B cell (primary cell): ENCODE measurements at regions not wholly inside any gene's neighbourhood (a gene's known extent, or its start where the extent isn't known, plus 50 kb on each side); places are given as distances from the start of the nearest gene placed in this dataset.

ENCODE experiments used
- ATAC-seq: fragments of 200-7000 bp; cut with Tn5 transposase; one replicate; pipeline ENCODE4 v1.10.0; 2021; ENCODE audit warnings: low read depth, mild to moderate bottlenecking, moderate number of reproducible peaks, moderate library complexity
- CTCF ChIA-PET: fragments of 350-600 bp; sonication (Branson Sonifier 250); formaldehyde crosslinking; loops from one replicate; lab custom pipeline; 2021; ENCODE audit warnings: antibody characterized with exemption, inconsistent platforms; lab: Charles Lee
- POLR2A ChIA-PET: fragments of 350-600 bp; sonication (Branson Sonifier 250); formaldehyde crosslinking; loops from one replicate; lab custom pipeline; 2021; ENCODE audit warnings: antibody characterized with exemption; lab: Charles Lee
- DNase-seq: peaks from one replicate; pipeline ENCODE4 v3.0.0; 2013
- H2AFZ ChIP-seq: 2 replicates; pipeline ENCODE4 v1.6.1; 2012; ENCODE audit warnings: mild to moderate bottlenecking, low read depth, low read length; ENCODE audit not compliant: insufficient read depth, poor library complexity, severe bottlenecking
- H3K27ac ChIP-seq, 2 donors: 1 replicate in 1 of 2; 2 replicates in 1 of 2; pipeline ENCODE4 v1.5.1; 2012 to 2013; ENCODE audit warnings: low read length in 2 of 2, mild to moderate bottlenecking in 2 of 2, moderate library complexity in 1 of 2
- H3K27me3 ChIP-seq, 4 experiments: fragments of 200-600 bp in 1 of 4; sonication (generic) in 1 of 4; replicated peaks in 1 of 4; 1 replicate in 2 of 4; 2 replicates in 2 of 4; pipeline versions ENCODE4 v1.6.1 to v1.7.0; 2013 to 2016; ENCODE audit warnings: low read length in 3 of 4, mild to moderate bottlenecking in 2 of 4, mixed read lengths in 1 of 4, moderate library complexity in 1 of 4; ENCODE audit not compliant: insufficient read depth in 4 of 4, control insufficient read depth in 3 of 4; ENCODE audit errors: control extremely low read depth in 1 of 4
- H3K36me3 ChIP-seq, 2 experiments: replicated peaks in 1 of 2; 1 replicate in 1 of 2; 2 replicates in 1 of 2; pipeline versions ENCODE4 v1.6.1 to v1.7.1; 2013; ENCODE audit warnings: low read length in 1 of 2; ENCODE audit not compliant: insufficient read depth in 2 of 2, control insufficient read depth in 1 of 2; ENCODE audit errors: control extremely low read depth in 1 of 2, extremely low read depth in 1 of 2
- H3K4me1 ChIP-seq, 2 donors: fragments of 200-600 bp in 1 of 2; sonication (generic) in 1 of 2; 1 replicate in 1 of 2; 2 replicates in 1 of 2; pipeline versions ENCODE4 v1.5.1 to v1.6.1; 2013 to 2017; ENCODE audit warnings: low read length in 2 of 2; ENCODE audit not compliant: control insufficient read depth in 2 of 2, insufficient read depth in 2 of 2
- H3K4me2 ChIP-seq: replicated peaks from 2 replicates; pipeline ENCODE3; 2012; ENCODE audit warnings: mild to moderate bottlenecking, low read depth, low read length; ENCODE audit not compliant: poor library complexity, severe bottlenecking
- H3K4me3 ChIP-seq, 5 experiments: fragments of 200-600 bp in 1 of 5; sonication (generic) in 1 of 5; 1 replicate in 3 of 5; 2 replicates in 2 of 5; pipeline versions ENCODE4 v1.5.1 to v1.7.0; 2011 to 2016; ENCODE audit warnings: low read length in 4 of 5, mild to moderate bottlenecking in 4 of 5, low read depth in 2 of 5, control low read depth in 1 of 5, moderate library complexity in 1 of 5; ENCODE audit not compliant: insufficient read depth in 1 of 5; ENCODE audit errors: control extremely low read depth in 1 of 5, extremely low read depth in 1 of 5
- H3K79me2 ChIP-seq: fragments of 200-600 bp; sonication (generic); one replicate; pipeline ENCODE4 v1.6.0; 2016; ENCODE audit warnings: low read length; ENCODE audit not compliant: control insufficient read depth, insufficient read depth
- H3K9ac ChIP-seq: fragments of 200-600 bp; sonication (generic); 2 replicates; pipeline ENCODE4 v1.6.1; 2017; ENCODE audit warnings: mild to moderate bottlenecking, low read length, moderate library complexity
- H3K9me3 ChIP-seq, 3 donors: one replicate each; pipeline versions ENCODE4 v1.6.1 to v1.7.1; 2013; ENCODE audit warnings: low read length in 2 of 3; ENCODE audit not compliant: control insufficient read depth in 2 of 3, insufficient read depth in 1 of 3; ENCODE audit errors: control extremely low read depth in 1 of 3
- H4K20me1 ChIP-seq: 2 replicates; pipeline ENCODE4 v1.6.0; 2012; ENCODE audit warnings: mild to moderate bottlenecking, low read length; ENCODE audit not compliant: insufficient read depth, control insufficient read depth, poor library complexity, severe bottlenecking
- H3K27ac Mint-ChIP-seq: one replicate; pipeline ENCODE4 v1.8.0; 2021; ENCODE audit warnings: mixed read lengths
- H3K27me3 Mint-ChIP-seq: one replicate; pipeline ENCODE4 v1.8.0; 2021; ENCODE audit warnings: mixed read lengths
- H3K4me1 Mint-ChIP-seq: one replicate; pipeline ENCODE4 v1.8.0; 2021; ENCODE audit warnings: mixed read lengths
- H3K4me3 Mint-ChIP-seq: one replicate; pipeline ENCODE4 v1.8.0; 2021; ENCODE audit warnings: mixed read lengths
- H3K9me3 Mint-ChIP-seq: one replicate; pipeline ENCODE4 v1.8.0; 2022; ENCODE audit warnings: mixed read lengths; ENCODE audit not compliant: insufficient read depth
- EZH2 ChIP-seq: IDR thresholded peaks from 2 replicates; pipeline ENCODE4 v1.6.1; 2012; ENCODE audit warnings: borderline replicate concordance, low read depth, mild to moderate bottlenecking, moderate library complexity, low read length; ENCODE audit not compliant: insufficient read depth, poor library complexity, severe bottlenecking
- WGBS: methylation state at CpG from one replicate; pipeline ENCODE4 v1.1.5; 2013; ENCODE audit warnings: missing lambda C conversion rate; ENCODE audit not compliant: insufficient coverage; 5-methylcytosine and 5-hydroxymethylcytosine counted together
- intact Hi-C: fragments of 100-400 bp; cut with micrococcal nuclease; formaldehyde crosslinking; loops from one replicate; pipeline ENCODE4 v1.10.0; 2022
- TF ChIP-seq, protein P1 (sequence below): fragments of 200-600 bp; IDR thresholded peaks from one replicate; pipeline ENCODE4 v1.8.0; 2022; ENCODE audit warnings: antibody characterized with exemption, mild to moderate bottlenecking

DNA sequence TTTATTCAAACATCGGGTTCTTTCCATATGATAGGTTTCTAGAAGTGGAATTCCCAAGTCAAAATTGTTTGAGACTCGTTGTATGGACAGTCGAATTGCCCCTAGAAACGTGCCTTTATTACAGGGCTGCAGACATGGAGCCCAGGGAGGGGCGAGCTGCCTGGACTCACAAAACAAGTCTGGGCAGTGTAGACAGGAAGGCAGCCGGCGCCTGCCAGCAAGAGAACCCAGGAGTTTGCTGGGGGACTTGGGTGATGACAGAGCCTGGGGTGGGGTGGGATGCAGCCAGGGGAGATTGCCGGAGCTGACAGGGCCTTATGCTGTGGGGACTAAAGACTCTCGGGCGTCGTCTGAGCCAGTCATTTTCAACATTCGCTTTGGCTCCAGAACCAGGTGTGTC is 107.4 kb upstream of the MSX1 start:
- Mint-ChIP-seq H3K27ac (no peak overlapping the region), H3K4me1 (no peaks in the 10 kb centered on the region), H3K27me3 (peaks cover 29% of the 10 kb centered on the region), H3K4me3 (no peak overlapping the region), H3K9me3 (peaks cover 4% of the 10 kb centered on the region)
- WGBS: 81% methylated on average over 12 of the region's 12 CpGs
- Histone ChIP-seq H3K79me2 (no peaks in the 10 kb centered on the region), H3K27me3 (peaks cover 0 to 9% (median 0%) of the 10 kb centered on the region in 4 experiments), H3K9me3 (peaks cover 0 to 4% (median 0%) of the 10 kb centered on the region in 3 donors), H3K4me3 (no peak overlapping the region), H3K4me2 (no peak overlapping the region), H3K27ac (no peak overlapping the region), H3K36me3 (no peaks in the 10 kb centered on the region), H3K4me1 (no peaks in the 10 kb centered on the region), H2AFZ (no peak overlapping the region), H3K9ac (no peak overlapping the region), H4K20me1 (no peaks in the 10 kb centered on the region)
- no peak for TF ChIP-seq EZH2
- TF ChIP-seq, protein P1, sequence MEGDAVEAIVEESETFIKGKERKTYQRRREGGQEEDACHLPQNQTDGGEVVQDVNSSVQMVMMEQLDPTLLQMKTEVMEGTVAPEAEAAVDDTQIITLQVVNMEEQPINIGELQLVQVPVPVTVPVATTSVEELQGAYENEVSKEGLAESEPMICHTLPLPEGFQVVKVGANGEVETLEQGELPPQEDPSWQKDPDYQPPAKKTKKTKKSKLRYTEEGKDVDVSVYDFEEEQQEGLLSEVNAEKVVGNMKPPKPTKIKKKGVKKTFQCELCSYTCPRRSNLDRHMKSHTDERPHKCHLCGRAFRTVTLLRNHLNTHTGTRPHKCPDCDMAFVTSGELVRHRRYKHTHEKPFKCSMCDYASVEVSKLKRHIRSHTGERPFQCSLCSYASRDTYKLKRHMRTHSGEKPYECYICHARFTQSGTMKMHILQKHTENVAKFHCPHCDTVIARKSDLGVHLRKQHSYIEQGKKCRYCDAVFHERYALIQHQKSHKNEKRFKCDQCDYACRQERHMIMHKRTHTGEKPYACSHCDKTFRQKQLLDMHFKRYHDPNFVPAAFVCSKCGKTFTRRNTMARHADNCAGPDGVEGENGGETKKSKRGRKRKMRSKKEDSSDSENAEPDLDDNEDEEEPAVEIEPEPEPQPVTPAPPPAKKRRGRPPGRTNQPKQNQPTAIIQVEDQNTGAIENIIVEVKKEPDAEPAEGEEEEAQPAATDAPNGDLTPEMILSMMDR: no peak
- CTCF ChIA-PET: no interaction called here
- no peak for ATAC-seq
- POLR2A ChIA-PET: no interaction called here
- intact Hi-C loops: no loop called here
- DNase-seq: no peak

DNA sequence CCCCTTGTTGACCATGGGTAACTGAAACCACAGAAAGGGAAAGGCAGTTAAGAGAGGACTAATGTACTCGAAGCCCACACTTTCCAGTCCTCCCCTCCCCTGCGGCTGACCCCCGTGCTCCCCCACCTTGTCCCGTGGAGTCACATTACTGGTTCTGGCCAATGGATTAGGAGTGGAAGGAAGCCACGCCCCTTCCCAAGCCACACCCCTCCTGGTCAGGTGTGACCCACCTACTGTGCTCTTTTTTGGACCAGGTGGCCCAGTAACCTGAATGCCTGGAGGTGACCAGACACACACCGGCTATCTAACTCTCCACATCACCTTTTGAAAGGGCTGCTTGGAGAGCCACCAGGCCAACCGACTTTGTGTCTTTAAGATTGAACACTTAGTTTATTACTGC is 109.3 kb upstream of the MSX1 start:
- Mint-ChIP-seq H3K4me3 (no peak overlapping the region), H3K4me1 (no peaks in the 10 kb centered on the region), H3K27ac (no peak overlapping the region), H3K9me3 (peaks cover 14% of the 10 kb centered on the region), H3K27me3 (peaks cover 29% of the 10 kb centered on the region)
- intact Hi-C loops: no loop called here
- DNase-seq (no peak), ATAC-seq (no peak)
- Histone ChIP-seq H3K9ac (no peak overlapping the region), H3K36me3 (no peaks in the 10 kb centered on the region), H2AFZ (no peak overlapping the region), H3K9me3 (peaks cover 1 to 14% (median 11%) of the 10 kb centered on the region in 3 donors), H3K79me2 (no peaks in the 10 kb centered on the region), H3K27ac (no peak overlapping the region), H3K4me1 (no peaks in the 10 kb centered on the region), H3K4me3 (no peak overlapping the region), H3K4me2 (no peak overlapping the region), H4K20me1 (no peaks in the 10 kb centered on the region), H3K27me3 (peaks cover 0 to 9% (median 0%) of the 10 kb centered on the region in 4 experiments)
- TF ChIP-seq EZH2: no peak
- TF ChIP-seq, protein P1: no peak
- POLR2A ChIA-PET: no interaction called here
- CTCF ChIA-PET: no interaction called here
- WGBS: 87% methylated on average over 6 of the region's 7 CpGs
